Renal cortex interstitium (tissue), 11 donors: ENCODE measurements at regions not wholly inside any gene's neighbourhood (a gene's known extent, or its start where the extent isn't known, plus 50 kb on each side); places are given as distances from the start of the nearest gene placed in this dataset.
"Not testable (repeated sequence)": the region's sequence is repeated elsewhere in the genome, so short reads cannot be mapped to it uniquely, and the experiment has no call there.

Experiments used
- DNase-seq, 11 donors: peaks; one replicate each; pipeline ENCODE4 v3.0.0-alpha.2; 2013; ENCODE audit warnings: low read depth in 9 of 11, low spot score in 4 of 11; ENCODE audit errors: extremely low read depth in 1 of 11

- DNase-seq = no peak
Observed at GRCh38 chr1:79928901-79929300, 922.4 kb upstream of the ADGRL4 start.

GRCh38 chr1:79920960-79921669 is 914.6 kb upstream of the ADGRL4 start:
- no peak for DNase-seq

GRCh38 chr1:79914896-79915295 is 908.4 kb upstream of the ADGRL4 start:
- no peak for DNase-seq

- no peak for DNase-seq
Observed at GRCh38 chr1:79912813-79913212, 906.3 kb upstream of the ADGRL4 start.

- DNase-seq = peak in 1 of 11 donors; percentile 4
Observed at GRCh38 chr1:79903321-79903720, 896.8 kb upstream of the ADGRL4 start.

GRCh38 chr1:79902418-79902817 is 895.9 kb upstream of the ADGRL4 start:
- DNase-seq = no peak

GRCh38 chr1:79899914-79900313 is 893.4 kb upstream of the ADGRL4 start:
- no peak for DNase-seq

GRCh38 chr1:79896140-79896539 is 889.6 kb upstream of the ADGRL4 start:
- no peak for DNase-seq

- DNase-seq = no peak
Observed at GRCh38 chr1:79895573-79895972, 889.0 kb upstream of the ADGRL4 start.

- not testable (repeated sequence) for DNase-seq
Observed at GRCh38 chr1:79894129-79894528, 887.6 kb upstream of the ADGRL4 start.

- no peak for DNase-seq
Observed at GRCh38 chr1:79887059-79887458, 880.5 kb upstream of the ADGRL4 start.

- no peak for DNase-seq
Observed at GRCh38 chr1:79885101-79885500, 878.6 kb upstream of the ADGRL4 start.

GRCh38 chr1:79877086-79877485 is 870.6 kb upstream of the ADGRL4 start:
- DNase-seq = no peak

GRCh38 chr1:79875187-79875586 is 868.7 kb upstream of the ADGRL4 start:
- no peak for DNase-seq

- no peak for DNase-seq
Observed at GRCh38 chr1:79874289-79874688, 867.8 kb upstream of the ADGRL4 start.

- DNase-seq = no peak
Observed at GRCh38 chr1:79859212-79859948, 852.9 kb upstream of the ADGRL4 start.

- DNase-seq = no peak
Observed at GRCh38 chr1:79852004-79852403, 845.5 kb upstream of the ADGRL4 start.

GRCh38 chr1:79849388-79849787 is 842.9 kb upstream of the ADGRL4 start:
- no peak for DNase-seq

GRCh38 chr1:79848316-79848715 is 841.8 kb upstream of the ADGRL4 start:
- DNase-seq = no peak

- DNase-seq = no peak
Observed at GRCh38 chr1:79847700-79848099, 841.2 kb upstream of the ADGRL4 start.

- no peak for DNase-seq
Observed at GRCh38 chr1:79845936-79846335, 839.4 kb upstream of the ADGRL4 start.
